GM12892 (cell line): ENCODE measurements at regions not wholly inside any gene's neighbourhood (a gene's known extent, or its start where the extent isn't known, plus 50 kb on each side); places are given as distances from the start of the nearest gene placed in this dataset.
"Not testable (repeated sequence)": the region's sequence is repeated elsewhere in the genome, so short reads cannot be mapped to it uniquely, and the experiment has no call there.

Experiments used
- POLR2A ChIP-seq: IDR thresholded peaks from 2 replicates; pipeline ENCODE4 v1.6.1; 2011; ENCODE audit warnings: low read depth, low read length, control low read depth
- TAF1 ChIP-seq: IDR thresholded peaks from 2 replicates; pipeline ENCODE4 v1.6.1; 2011; ENCODE audit warnings: low read depth, mild to moderate bottlenecking, control low read depth, low read length, borderline replicate concordance

- TF ChIP-seq TAF1, POLR2A: not testable (repeated sequence)
Measured at GRCh38 chr13:79974935-79975650, 365.8 kb downstream of the SPRY2 start.
